H1 (cell line): ENCODE measurements at regions not wholly inside any gene's neighbourhood (a gene's known extent, or its start where the extent isn't known, plus 50 kb on each side); places are given as distances from the start of the nearest gene placed in this dataset.

Source experiments
- CTCF ChIA-PET: fragments of 300-600 bp; sonication (Branson Sonifier 250); formaldehyde crosslinking; loops from one replicate; lab custom pipeline; 2021; ENCODE audit not compliant: partially characterized antibody; lab: Charles Lee
- POLR2A ChIA-PET: fragments of 300-600 bp; sonication (Branson Sonifier 250); formaldehyde crosslinking; loops from one replicate; lab custom pipeline; 2021; ENCODE audit warnings: inconsistent platforms; ENCODE audit not compliant: partially characterized antibody; lab: Charles Lee
- DNase-seq, 2 experiments: peaks; one replicate each; pipeline versions ENCODE4 v3.0.0 to v3.0.0-alpha.2; 2010 to 2022; ENCODE audit warnings: low spot score in 2 of 2, low read depth in 1 of 2, mixed read lengths in 1 of 2
- FAIRE-seq: peaks from 2 replicates; lab custom pipeline; 2011; peaks lifted over from hg19 to GRCh38; lab: Jason Lieb, UNC
- H2AFZ ChIP-seq: 2 replicates; pipeline ENCODE4 v1.8.1; 2012; ENCODE audit warnings: low read length, inconsistent platforms
- H2AK5ac ChIP-seq: 2 replicates; pipeline ENCODE4 v1.6.1; 2013; ENCODE audit warnings: low read depth, low read length
- H2BK120ac ChIP-seq: replicated peaks from 2 replicates; pipeline ENCODE3; 2013; ENCODE audit warnings: low read depth, low read length, inconsistent platforms
- H2BK12ac ChIP-seq: 2 replicates; pipeline ENCODE4 v1.6.1; 2013; ENCODE audit warnings: low read depth, low read length
- H2BK15ac ChIP-seq: 2 replicates; pipeline ENCODE4 v1.6.1; 2013; ENCODE audit warnings: low read length
- H2BK20ac ChIP-seq: 2 replicates; pipeline ENCODE4 v1.6.1; 2013; ENCODE audit warnings: low read length
- H2BK5ac ChIP-seq: 2 replicates; pipeline ENCODE4 v1.6.1; 2013; ENCODE audit warnings: low read depth, low read length
- H3K14ac ChIP-seq: 2 replicates; pipeline ENCODE4 v1.6.1; 2013; ENCODE audit warnings: inconsistent platforms; ENCODE audit not compliant: insufficient read length
- H3K18ac ChIP-seq: 2 replicates; pipeline ENCODE4 v1.6.1; 2013; ENCODE audit warnings: low read length; ENCODE audit errors: extremely low read depth
- H3K23ac ChIP-seq: 2 replicates; pipeline ENCODE4 v1.6.1; 2013; ENCODE audit warnings: inconsistent platforms; ENCODE audit not compliant: insufficient read length
- H3K23me2 ChIP-seq: 2 replicates; pipeline ENCODE4 v1.6.1; 2013; ENCODE audit warnings: low read depth, low read length
- H3K27ac ChIP-seq: 2 replicates; pipeline ENCODE4 v1.6.1; 2011; ENCODE audit warnings: low read depth, low read length, inconsistent platforms
- H3K27me3 ChIP-seq, 4 experiments: replicated peaks in 1 of 4; 1 replicate in 1 of 4; 2 replicates in 3 of 4; pipeline versions ENCODE4 v1.6.1 to v1.8.1; 2011 to 2013; ENCODE audit warnings: low read length in 3 of 4, mild to moderate bottlenecking in 3 of 4, inconsistent platforms in 2 of 4, mixed read lengths in 2 of 4, moderate library complexity in 1 of 4; ENCODE audit not compliant: control insufficient read depth in 3 of 4, insufficient read depth in 3 of 4; ENCODE audit errors: extremely low read depth in 1 of 4
- H3K36me3 ChIP-seq, 4 experiments: 2 replicates each; pipeline versions ENCODE4 v1.6.1 to v1.8.1; 2011 to 2013; ENCODE audit warnings: mild to moderate bottlenecking in 4 of 4, low read length in 3 of 4, moderate library complexity in 2 of 4, control low read depth in 1 of 4, inconsistent platforms in 1 of 4; ENCODE audit not compliant: insufficient read depth in 4 of 4, control insufficient read depth in 2 of 4
- H3K4ac ChIP-seq: replicated peaks from 2 replicates; pipeline ENCODE3; 2013; ENCODE audit warnings: low read length, low read depth, mixed read lengths, inconsistent platforms; ENCODE audit not compliant: insufficient read length
- H3K4me1 ChIP-seq, 4 experiments: replicated peaks in 1 of 4; 1 replicate in 1 of 4; 2 replicates in 3 of 4; pipeline versions ENCODE4 v1.6.1 to v1.8.1; 2011 to 2013; ENCODE audit warnings: low read length in 3 of 4, inconsistent platforms in 2 of 4, mixed read lengths in 1 of 4; ENCODE audit not compliant: insufficient read depth in 4 of 4, control insufficient read depth in 3 of 4
- H3K4me2 ChIP-seq, 2 experiments: 2 replicates each; pipeline versions ENCODE4 v1.6.1 to v1.8.1; 2011 to 2013; ENCODE audit warnings: low read depth in 2 of 2, low read length in 2 of 2, control low read depth in 1 of 2, inconsistent platforms in 1 of 2, mild to moderate bottlenecking in 1 of 2; ENCODE audit not compliant: insufficient read depth in 1 of 2
- H3K4me3 ChIP-seq, 4 experiments: fragments of 200-600, 300-600 bp in 1 of 4; sonication (generic), shearing (Covaris generic), sonication (Bioruptor Twin) in 1 of 4; 2 replicates each; pipeline versions ENCODE4 v1.5.1 to v1.8.1; 2011 to 2016; ENCODE audit warnings: low read length in 4 of 4, low read depth in 3 of 4, control low read depth in 2 of 4, inconsistent platforms in 2 of 4, mild to moderate bottlenecking in 2 of 4, mixed read lengths in 1 of 4, moderate library complexity in 1 of 4; ENCODE audit not compliant: insufficient read depth in 2 of 4; ENCODE audit errors: extremely low read depth in 1 of 4
- H3K56ac ChIP-seq: replicated peaks from 2 replicates; pipeline ENCODE3; 2013; ENCODE audit warnings: low read depth, mild to moderate bottlenecking, mixed read lengths, low read length, inconsistent platforms; ENCODE audit not compliant: insufficient read length
- H3K79me1 ChIP-seq: 2 replicates; pipeline ENCODE4 v1.6.1; 2013; ENCODE audit warnings: low read depth, low read length, control low read depth
- H3K79me2 ChIP-seq, 2 experiments: 2 replicates each; pipeline versions ENCODE4 v1.6.1 to v1.8.1; 2012 to 2013; ENCODE audit warnings: low read length in 2 of 2, mild to moderate bottlenecking in 2 of 2, inconsistent platforms in 1 of 2; ENCODE audit not compliant: insufficient read depth in 2 of 2, control insufficient read depth in 1 of 2
- H3K9ac ChIP-seq, 4 experiments: replicated peaks in 1 of 4; 1 replicate in 1 of 4; 2 replicates in 3 of 4; pipeline versions ENCODE4 v1.6.1 to v1.8.1; 2011 to 2013; ENCODE audit warnings: low read depth in 3 of 4, low read length in 3 of 4, control low read depth in 2 of 4, mild to moderate bottlenecking in 2 of 4, moderate library complexity in 2 of 4, inconsistent platforms in 1 of 4; ENCODE audit errors: extremely low read depth in 1 of 4
- H3K9me3 ChIP-seq, 2 experiments: 2 replicates each; pipeline versions ENCODE4 v1.6.1 to v1.8.1; 2012 to 2013; ENCODE audit warnings: mild to moderate bottlenecking in 2 of 2, moderate library complexity in 2 of 2, control low read depth in 1 of 2, inconsistent platforms in 1 of 2, low read depth in 1 of 2, low read length in 1 of 2, mixed read lengths in 1 of 2; ENCODE audit not compliant: insufficient read depth in 2 of 2
- H4K20me1 ChIP-seq, 2 experiments: replicated peaks in 1 of 2; 2 replicates each; pipeline versions ENCODE3 to v1.8.1; 2011 to 2013; ENCODE audit warnings: inconsistent platforms in 2 of 2, low read length in 2 of 2, mild to moderate bottlenecking in 1 of 2; ENCODE audit not compliant: insufficient read depth in 2 of 2, control insufficient read depth in 1 of 2
- H4K5ac ChIP-seq: 2 replicates; pipeline ENCODE4 v1.6.1; 2013; ENCODE audit warnings: low read length, low read depth, mixed read lengths, inconsistent platforms; ENCODE audit not compliant: insufficient read length
- H4K8ac ChIP-seq: 2 replicates; pipeline ENCODE4 v1.8.0; 2013; ENCODE audit warnings: mild to moderate bottlenecking, moderate library complexity, low read length, inconsistent platforms; ENCODE audit not compliant: insufficient read depth; ENCODE audit errors: extremely low read depth
- H4K91ac ChIP-seq: replicated peaks from 2 replicates; pipeline ENCODE3; 2013; ENCODE audit warnings: low read length, mixed read lengths, inconsistent platforms; ENCODE audit not compliant: insufficient read length
- CBX5 ChIP-seq: fragments of 300-800, 300-1000 bp; sonication (generic); IDR thresholded peaks from 2 replicates; pipeline ENCODE4 v1.7.1; 2016; ENCODE audit warnings: antibody characterized with exemption, low read length, low read depth
- HDAC2 ChIP-seq, 2 experiments: fragments of 300-600 bp in 1 of 2; sonication (generic) in 1 of 2; IDR thresholded peaks; 2 replicates each; pipeline ENCODE4 v1.6.1; 2011 to 2012; ENCODE audit warnings: low read depth in 2 of 2, low read length in 2 of 2, mild to moderate bottlenecking in 2 of 2, moderate library complexity in 2 of 2, borderline replicate concordance in 1 of 2, inconsistent platforms in 1 of 2
- JUN ChIP-seq: IDR thresholded peaks from 2 replicates; pipeline ENCODE4 v1.6.1; 2011; ENCODE audit warnings: low read depth, mild to moderate bottlenecking, improper control_type of control experiment, low read length
- PHF8 ChIP-seq: fragments of 200-600 bp; sonication (generic); conservative IDR thresholded peaks from 2 replicates; pipeline ENCODE4 v1.7.1; 2012; ENCODE audit warnings: low read depth, mild to moderate bottlenecking, inconsistent platforms, low read length, moderate library complexity
- POLR2A ChIP-seq, 2 experiments: IDR thresholded peaks; 1 replicate in 1 of 2; 2 replicates in 1 of 2; pipeline ENCODE4 v1.6.1; 2011; ENCODE audit warnings: low read depth in 2 of 2, low read length in 2 of 2, mild to moderate bottlenecking in 2 of 2; ENCODE audit errors: control extremely low read depth in 1 of 2
- POLR2AphosphoS5 ChIP-seq: IDR thresholded peaks from 2 replicates; pipeline ENCODE4 v1.6.1; 2011; ENCODE audit warnings: low read depth, low read length
- RBBP5 ChIP-seq: IDR thresholded peaks from 2 replicates; pipeline ENCODE4 v1.7.1; 2012; ENCODE audit warnings: low read depth, mild to moderate bottlenecking, inconsistent platforms, low read length, moderate library complexity, borderline replicate concordance
- RFX5 ChIP-seq: IDR thresholded peaks from 2 replicates; pipeline ENCODE4 v1.6.1; 2011; ENCODE audit warnings: low read depth, low read length, improper control_type of control experiment, borderline replicate concordance
- RNF2 ChIP-seq: fragments of 200-900, 300-1000 bp; sonication (generic); IDR thresholded peaks from 2 replicates; pipeline ENCODE4 v1.7.1; 2016; ENCODE audit warnings: borderline replicate concordance, low read depth, mild to moderate bottlenecking, antibody characterized with exemption, low read length; ENCODE audit not compliant: poor library complexity, severe bottlenecking; ENCODE audit errors: missing control alignments
- ZNF274 ChIP-seq: IDR thresholded peaks from 2 replicates; pipeline ENCODE4 v1.7.0; 2012; ENCODE audit warnings: low read length, borderline replicate concordance; ENCODE audit errors: extremely low read depth
- WGBS, 2 experiments: shearing (Covaris generic) in 1 of 2; methylation state at CpG; one replicate each; pipeline versions ENCODE4 v1.1.6 to v1.1.7; 2013 to 2015; ENCODE audit warnings: low lambda C conversion rate in 2 of 2, mixed read lengths in 2 of 2, inconsistent platforms in 1 of 2, low coverage in 1 of 2, missing lambda C conversion rate in 1 of 2; ENCODE audit not compliant: insufficient replicate concordance in 2 of 2, insufficient coverage in 1 of 2, insufficient read length in 1 of 2; ENCODE audit errors: extremely low coverage in 1 of 2, missing lambda C conversion rate in 1 of 2; 5-methylcytosine and 5-hydroxymethylcytosine counted together
- TF ChIP-seq, protein P1 (sequence below): IDR thresholded peaks from 2 replicates; pipeline ENCODE4 v1.6.1; 2011; ENCODE audit warnings: low read depth, mild to moderate bottlenecking, low read length; ENCODE audit not compliant: insufficient read depth
- TF ChIP-seq, protein P2 (sequence below): IDR thresholded peaks from 2 replicates; pipeline ENCODE4 v1.6.1; 2011; ENCODE audit warnings: low read length, improper control_type of control experiment
- TF ChIP-seq, protein P3 (sequence below): IDR thresholded peaks from 2 replicates; pipeline ENCODE4 v1.6.1; 2012; ENCODE audit warnings: inconsistent platforms

DNA sequence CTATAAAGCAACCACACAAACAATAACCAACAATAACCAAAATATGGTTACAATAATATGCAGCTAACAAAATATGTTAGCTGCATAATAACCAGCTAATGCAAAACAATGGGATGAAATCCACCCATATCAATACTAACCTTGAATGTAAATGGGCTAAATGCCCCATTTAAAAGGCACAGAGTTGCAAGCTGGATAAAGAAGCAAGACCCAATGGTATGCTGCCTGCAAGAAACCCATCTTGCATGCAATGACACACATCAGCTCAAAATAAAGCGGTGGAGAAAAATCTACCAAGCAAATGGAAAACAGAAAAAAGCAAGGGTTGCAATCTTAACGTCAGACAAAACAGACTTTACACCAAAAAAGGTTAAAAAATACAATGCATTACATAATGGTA is 316.5 kb upstream of the NR5A2 start:
- H3K27me3 ChIP-seq: no peaks in the 10 kb centered on the region
- no peak overlapping the region for H2BK12ac ChIP-seq
- H3K23ac ChIP-seq: no peak overlapping the region
- no peak overlapping the region for H3K4ac ChIP-seq
- H2AK5ac ChIP-seq: no peak overlapping the region
- H2AFZ ChIP-seq: no peak overlapping the region
- no peak overlapping the region for H3K9ac ChIP-seq
- H4K5ac ChIP-seq: no peak overlapping the region
- no peaks in the 10 kb centered on the region for H3K23me2 ChIP-seq
- H2BK5ac ChIP-seq: no peak overlapping the region
- H3K4me3 ChIP-seq: no peak overlapping the region
- H2BK120ac ChIP-seq: no peak overlapping the region
- no peaks in the 10 kb centered on the region for H3K79me2 ChIP-seq
- H3K36me3 ChIP-seq: no peaks in the 10 kb centered on the region
- no peak overlapping the region for H3K4me2 ChIP-seq
- peaks cover 5 to 9% of the 10 kb centered on the region in 2 experiments; a peak in 3 of 4 replicates for H3K9me3 ChIP-seq
- H3K27ac ChIP-seq: no peak overlapping the region
- WGBS, 2 experiments: 85% methylated on average over 2 of the region's 2 CpGs; no CpG with 5 or more reads in 1 of the 2 experiments
- FAIRE-seq: no peak
- H4K8ac ChIP-seq: no peak overlapping the region
- no peak overlapping the region for H3K56ac ChIP-seq
- no peak overlapping the region for H2BK15ac ChIP-seq
- CTCF ChIA-PET: no interaction called here
- H4K20me1 ChIP-seq: no peaks in the 10 kb centered on the region
- H4K91ac ChIP-seq: no peak overlapping the region
- POLR2A ChIA-PET: no interaction called here
- no peak overlapping the region for H3K18ac ChIP-seq
- DNase-seq: no peak
- no peaks in the 10 kb centered on the region for H3K79me1 ChIP-seq
- H3K4me1 ChIP-seq: no peaks in the 10 kb centered on the region
- no peak overlapping the region for H3K14ac ChIP-seq
- H2BK20ac ChIP-seq: no peak overlapping the region
- TF ChIP-seq, protein P1, sequence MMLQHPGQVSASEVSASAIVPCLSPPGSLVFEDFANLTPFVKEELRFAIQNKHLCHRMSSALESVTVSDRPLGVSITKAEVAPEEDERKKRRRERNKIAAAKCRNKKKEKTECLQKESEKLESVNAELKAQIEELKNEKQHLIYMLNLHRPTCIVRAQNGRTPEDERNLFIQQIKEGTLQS: no peak
- TF ChIP-seq RNF2: no peak
- TF ChIP-seq HDAC2 (IDR thresholded peaks at IDR 0.05; ENCODE audit: borderline replicate concordance in 1 of 2, low read depth in 2 of 2, low read length in 2 of 2): no peak
- TF ChIP-seq, protein P2, sequence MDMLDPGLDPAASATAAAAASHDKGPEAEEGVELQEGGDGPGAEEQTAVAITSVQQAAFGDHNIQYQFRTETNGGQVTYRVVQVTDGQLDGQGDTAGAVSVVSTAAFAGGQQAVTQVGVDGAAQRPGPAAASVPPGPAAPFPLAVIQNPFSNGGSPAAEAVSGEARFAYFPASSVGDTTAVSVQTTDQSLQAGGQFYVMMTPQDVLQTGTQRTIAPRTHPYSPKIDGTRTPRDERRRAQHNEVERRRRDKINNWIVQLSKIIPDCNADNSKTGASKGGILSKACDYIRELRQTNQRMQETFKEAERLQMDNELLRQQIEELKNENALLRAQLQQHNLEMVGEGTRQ: no peak
- no peak for TF ChIP-seq CBX5
- no peak for TF ChIP-seq JUN
- TF ChIP-seq RFX5: no peak
- TF ChIP-seq, protein P3, sequence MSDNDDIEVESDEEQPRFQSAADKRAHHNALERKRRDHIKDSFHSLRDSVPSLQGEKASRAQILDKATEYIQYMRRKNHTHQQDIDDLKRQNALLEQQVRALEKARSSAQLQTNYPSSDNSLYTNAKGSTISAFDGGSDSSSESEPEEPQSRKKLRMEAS: no peak
- TF ChIP-seq POLR2A (IDR thresholded peaks at IDR 0.05; ENCODE audit: control extremely low read depth in 1 of 2, low read depth in 2 of 2, low read length in 2 of 2): no peak
- TF ChIP-seq POLR2AphosphoS5: no peak
- TF ChIP-seq PHF8: no peak
- no peak for TF ChIP-seq ZNF274
- no peak for TF ChIP-seq RBBP5
